ENCODE measurements at regions not wholly inside any gene's neighbourhood (a gene's known extent, or its start where the extent isn't known, plus 50 kb on each side); places are given as distances from the start of the nearest gene placed in this dataset.

DNA sequence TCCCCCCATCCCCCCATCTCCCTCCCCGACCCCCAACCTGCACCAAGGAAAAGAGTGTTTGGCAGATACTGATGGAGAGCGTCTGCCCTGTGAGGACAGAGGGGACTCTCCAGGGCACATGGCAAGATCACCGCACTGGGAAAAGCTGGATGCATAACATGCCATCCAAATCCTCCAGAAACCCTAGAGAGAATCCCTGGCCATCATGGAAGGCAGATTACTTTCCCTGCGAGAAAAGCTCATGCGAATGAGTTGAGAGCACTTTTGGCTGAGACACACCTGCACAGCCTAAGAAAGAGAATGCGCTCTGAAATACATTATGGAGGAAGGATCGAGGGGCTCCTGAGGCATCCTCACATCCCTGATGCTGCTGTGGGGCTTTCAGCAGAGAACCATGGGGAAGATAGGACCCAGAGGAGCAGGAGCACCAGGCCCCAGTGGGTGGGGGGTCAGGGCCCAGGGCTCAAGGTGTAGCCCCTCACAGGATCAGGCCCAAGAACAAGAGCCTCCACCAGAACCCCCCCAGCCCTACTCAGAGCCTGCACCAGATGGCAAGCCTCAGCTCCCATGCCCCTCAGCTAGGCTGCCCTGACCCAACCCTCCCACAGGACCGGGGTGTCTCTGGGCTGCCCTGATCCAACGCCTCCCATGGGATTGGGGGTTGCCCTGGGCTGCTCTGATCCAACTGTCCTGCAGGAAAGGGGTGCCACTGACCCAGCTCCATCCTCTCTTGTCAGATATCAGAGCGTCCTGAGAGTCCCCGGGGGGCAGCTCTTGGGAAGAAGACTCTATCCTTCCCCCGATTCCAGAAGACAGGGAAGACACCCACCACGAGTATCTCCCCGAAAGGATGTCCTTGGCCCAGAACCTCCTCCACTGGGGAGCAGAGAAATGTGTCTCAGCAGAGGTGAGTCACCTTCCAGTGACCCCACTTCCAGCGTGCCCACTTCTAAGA lies 153.4 kb downstream of the NDUFA10 start:
- TF ChIP-seq ESRRB (CRISPR knock-in tag; IDR thresholded peaks at IDR 0.05; ENCODE audit: borderline replicate concordance) (no peak), SETDB1 (IDR thresholded peaks at IDR 0.05; ENCODE audit: low read length) (no peak), BRF1 (IDR thresholded peaks at IDR 0.05; ENCODE audit: borderline replicate concordance, extremely low read depth, insufficient read length) (no peak), RFX5 (IDR thresholded peaks at IDR 0.05; ENCODE audit: low read depth, low read length) (no peak), CHCHD3 (CRISPR knock-in tag; IDR thresholded peaks at IDR 0.05) (no peak), ZNF184 (CRISPR knock-in tag; IDR thresholded peaks at IDR 0.05) (no peak), SREBF2 (CRISPR knock-in tag; IDR thresholded peaks at IDR 0.05) (no peak), POLR2A (conservative IDR thresholded peaks at IDR 0.05) (no peak), CEBPB (tag; IDR thresholded peaks at IDR 0.05) (no peak), MED1 (CRISPR knock-in tag; IDR thresholded peaks at IDR 0.05; ENCODE audit: borderline replicate concordance) (no peak)
- TF ChIP-seq, protein P1, sequence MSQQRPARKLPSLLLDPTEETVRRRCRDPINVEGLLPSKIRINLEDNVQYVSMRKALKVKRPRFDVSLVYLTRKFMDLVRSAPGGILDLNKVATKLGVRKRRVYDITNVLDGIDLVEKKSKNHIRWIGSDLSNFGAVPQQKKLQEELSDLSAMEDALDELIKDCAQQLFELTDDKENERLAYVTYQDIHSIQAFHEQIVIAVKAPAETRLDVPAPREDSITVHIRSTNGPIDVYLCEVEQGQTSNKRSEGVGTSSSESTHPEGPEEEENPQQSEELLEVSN (IDR thresholded peaks at IDR 0.05; ENCODE audit: borderline replicate concordance in 1 of 2, extremely low read depth in 1 of 2, insufficient read depth in 1 of 2, insufficient read length in 1 of 2, low read depth in 1 of 2, low read length in 1 of 2, poor library complexity in 1 of 2, severe bottlenecking in 1 of 2): no peak
- TF ChIP-seq, protein P2, sequence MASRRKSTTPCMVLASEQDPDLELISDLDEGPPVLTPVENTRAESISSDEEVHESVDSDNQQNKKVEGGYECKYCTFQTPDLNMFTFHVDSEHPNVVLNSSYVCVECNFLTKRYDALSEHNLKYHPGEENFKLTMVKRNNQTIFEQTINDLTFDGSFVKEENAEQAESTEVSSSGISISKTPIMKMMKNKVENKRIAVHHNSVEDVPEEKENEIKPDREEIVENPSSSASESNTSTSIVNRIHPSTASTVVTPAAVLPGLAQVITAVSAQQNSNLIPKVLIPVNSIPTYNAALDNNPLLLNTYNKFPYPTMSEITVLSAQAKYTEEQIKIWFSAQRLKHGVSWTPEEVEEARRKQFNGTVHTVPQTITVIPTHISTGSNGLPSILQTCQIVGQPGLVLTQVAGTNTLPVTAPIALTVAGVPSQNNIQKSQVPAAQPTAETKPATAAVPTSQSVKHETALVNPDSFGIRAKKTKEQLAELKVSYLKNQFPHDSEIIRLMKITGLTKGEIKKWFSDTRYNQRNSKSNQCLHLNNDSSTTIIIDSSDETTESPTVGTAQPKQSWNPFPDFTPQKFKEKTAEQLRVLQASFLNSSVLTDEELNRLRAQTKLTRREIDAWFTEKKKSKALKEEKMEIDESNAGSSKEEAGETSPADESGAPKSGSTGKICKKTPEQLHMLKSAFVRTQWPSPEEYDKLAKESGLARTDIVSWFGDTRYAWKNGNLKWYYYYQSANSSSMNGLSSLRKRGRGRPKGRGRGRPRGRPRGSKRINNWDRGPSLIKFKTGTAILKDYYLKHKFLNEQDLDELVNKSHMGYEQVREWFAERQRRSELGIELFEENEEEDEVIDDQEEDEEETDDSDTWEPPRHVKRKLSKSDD (conservative IDR thresholded peaks at IDR 0.05; ENCODE audit: low read length): no peak
- TF ChIP-seq, protein P3, sequence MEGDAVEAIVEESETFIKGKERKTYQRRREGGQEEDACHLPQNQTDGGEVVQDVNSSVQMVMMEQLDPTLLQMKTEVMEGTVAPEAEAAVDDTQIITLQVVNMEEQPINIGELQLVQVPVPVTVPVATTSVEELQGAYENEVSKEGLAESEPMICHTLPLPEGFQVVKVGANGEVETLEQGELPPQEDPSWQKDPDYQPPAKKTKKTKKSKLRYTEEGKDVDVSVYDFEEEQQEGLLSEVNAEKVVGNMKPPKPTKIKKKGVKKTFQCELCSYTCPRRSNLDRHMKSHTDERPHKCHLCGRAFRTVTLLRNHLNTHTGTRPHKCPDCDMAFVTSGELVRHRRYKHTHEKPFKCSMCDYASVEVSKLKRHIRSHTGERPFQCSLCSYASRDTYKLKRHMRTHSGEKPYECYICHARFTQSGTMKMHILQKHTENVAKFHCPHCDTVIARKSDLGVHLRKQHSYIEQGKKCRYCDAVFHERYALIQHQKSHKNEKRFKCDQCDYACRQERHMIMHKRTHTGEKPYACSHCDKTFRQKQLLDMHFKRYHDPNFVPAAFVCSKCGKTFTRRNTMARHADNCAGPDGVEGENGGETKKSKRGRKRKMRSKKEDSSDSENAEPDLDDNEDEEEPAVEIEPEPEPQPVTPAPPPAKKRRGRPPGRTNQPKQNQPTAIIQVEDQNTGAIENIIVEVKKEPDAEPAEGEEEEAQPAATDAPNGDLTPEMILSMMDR (IDR thresholded peaks at IDR 0.05 in 2 of 3, conservative IDR thresholded peaks at IDR 0.05 in 1 of 3; ENCODE audit: insufficient read depth in 2 of 3, low read depth in 1 of 3, low read length in 3 of 3): no peak
- TF ChIP-seq, protein P4, sequence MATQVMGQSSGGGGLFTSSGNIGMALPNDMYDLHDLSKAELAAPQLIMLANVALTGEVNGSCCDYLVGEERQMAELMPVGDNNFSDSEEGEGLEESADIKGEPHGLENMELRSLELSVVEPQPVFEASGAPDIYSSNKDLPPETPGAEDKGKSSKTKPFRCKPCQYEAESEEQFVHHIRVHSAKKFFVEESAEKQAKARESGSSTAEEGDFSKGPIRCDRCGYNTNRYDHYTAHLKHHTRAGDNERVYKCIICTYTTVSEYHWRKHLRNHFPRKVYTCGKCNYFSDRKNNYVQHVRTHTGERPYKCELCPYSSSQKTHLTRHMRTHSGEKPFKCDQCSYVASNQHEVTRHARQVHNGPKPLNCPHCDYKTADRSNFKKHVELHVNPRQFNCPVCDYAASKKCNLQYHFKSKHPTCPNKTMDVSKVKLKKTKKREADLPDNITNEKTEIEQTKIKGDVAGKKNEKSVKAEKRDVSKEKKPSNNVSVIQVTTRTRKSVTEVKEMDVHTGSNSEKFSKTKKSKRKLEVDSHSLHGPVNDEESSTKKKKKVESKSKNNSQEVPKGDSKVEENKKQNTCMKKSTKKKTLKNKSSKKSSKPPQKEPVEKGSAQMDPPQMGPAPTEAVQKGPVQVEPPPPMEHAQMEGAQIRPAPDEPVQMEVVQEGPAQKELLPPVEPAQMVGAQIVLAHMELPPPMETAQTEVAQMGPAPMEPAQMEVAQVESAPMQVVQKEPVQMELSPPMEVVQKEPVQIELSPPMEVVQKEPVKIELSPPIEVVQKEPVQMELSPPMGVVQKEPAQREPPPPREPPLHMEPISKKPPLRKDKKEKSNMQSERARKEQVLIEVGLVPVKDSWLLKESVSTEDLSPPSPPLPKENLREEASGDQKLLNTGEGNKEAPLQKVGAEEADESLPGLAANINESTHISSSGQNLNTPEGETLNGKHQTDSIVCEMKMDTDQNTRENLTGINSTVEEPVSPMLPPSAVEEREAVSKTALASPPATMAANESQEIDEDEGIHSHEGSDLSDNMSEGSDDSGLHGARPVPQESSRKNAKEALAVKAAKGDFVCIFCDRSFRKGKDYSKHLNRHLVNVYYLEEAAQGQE (IDR thresholded peaks at IDR 0.05; ENCODE audit: borderline replicate concordance): no peak
- TF ChIP-seq, protein P4 (CRISPR knock-in tag; IDR thresholded peaks at IDR 0.05; ENCODE audit: low read depth): no peak
